G401.6 (cell line): ENCODE measurements at regions not wholly inside any gene's neighbourhood (a gene's known extent, or its start where the extent isn't known, plus 50 kb on each side); places are given as distances from the start of the nearest gene placed in this dataset.
"Not testable (repeated sequence)": the region's sequence is repeated elsewhere in the genome, so short reads cannot be mapped to it uniquely, and the experiment has no call there.

Source experiments
- FAIRE-seq: peaks from 2 replicates; lab custom pipeline; 2012; peaks lifted over from hg19 to GRCh38; lab: Jason Lieb, UNC

GRCh38 chr4:114368751-114369150 is 229.9 kb upstream of the UGT8 start:
- FAIRE-seq = no peak

GRCh38 chr4:114373508-114373907 is 225.1 kb upstream of the UGT8 start:
- no peak for FAIRE-seq

GRCh38 chr4:114378305-114378903 is 220.2 kb upstream of the UGT8 start:
- FAIRE-seq = no peak

GRCh38 chr4:114383067-114383466 is 215.5 kb upstream of the UGT8 start:
- FAIRE-seq = no peak

GRCh38 chr4:114383721-114384120 is 214.9 kb upstream of the UGT8 start:
- no peak for FAIRE-seq

- FAIRE-seq = peak; percentile 91
Observed at GRCh38 chr4:114384629-114385028, 214.0 kb upstream of the UGT8 start.

GRCh38 chr4:114385195-114385985 is 213.2 kb upstream of the UGT8 start:
- FAIRE-seq = no peak

GRCh38 chr4:114386637-114387233 is 211.9 kb upstream of the UGT8 start:
- FAIRE-seq = peak; percentile 85

- FAIRE-seq = no peak
Observed at GRCh38 chr4:114389070-114389685, 209.4 kb upstream of the UGT8 start.

GRCh38 chr4:114393295-114394038 is 205.1 kb upstream of the UGT8 start:
- no peak for FAIRE-seq

GRCh38 chr4:114396808-114397207 is 201.8 kb upstream of the UGT8 start:
- FAIRE-seq = no peak

- FAIRE-seq = no peak
Observed at GRCh38 chr4:114398410-114398809, 200.2 kb upstream of the UGT8 start.

- no peak for FAIRE-seq
Observed at GRCh38 chr4:114399105-114399504, 199.5 kb upstream of the UGT8 start.

- FAIRE-seq = no peak
Observed at GRCh38 chr4:114400531-114400930, 198.1 kb upstream of the UGT8 start.

- no peak for FAIRE-seq
Observed at GRCh38 chr4:114401483-114401882, 197.1 kb upstream of the UGT8 start.

GRCh38 chr4:114417214-114417613 is 181.4 kb upstream of the UGT8 start:
- no peak for FAIRE-seq

GRCh38 chr4:114420069-114420468 is 178.5 kb upstream of the UGT8 start:
- FAIRE-seq = no peak

GRCh38 chr4:114423582-114423981 is 175.0 kb upstream of the UGT8 start:
- FAIRE-seq = no peak

GRCh38 chr4:114435116-114435515 is 163.5 kb upstream of the UGT8 start:
- FAIRE-seq = no peak

GRCh38 chr4:114442856-114443255 is 155.8 kb upstream of the UGT8 start:
- FAIRE-seq = no peak

- FAIRE-seq = no peak
Observed at GRCh38 chr4:114444211-114444610, 154.4 kb upstream of the UGT8 start.

GRCh38 chr4:114447963-114448516 is 150.6 kb upstream of the UGT8 start:
- not testable (repeated sequence) for FAIRE-seq
